Sigmoid colon (tissue), 4 donors: ENCODE measurements at regions not wholly inside any gene's neighbourhood (a gene's known extent, or its start where the extent isn't known, plus 50 kb on each side); places are given as distances from the start of the nearest gene placed in this dataset.

Experiments used
- EP300 ChIP-seq, 4 donors: sonication (generic); formaldehyde crosslinking; IDR thresholded peaks; one replicate each; pipeline ENCODE4 v1.6.1; 2017; ENCODE audit warnings: antibody characterized with exemption in 4 of 4
- POLR2A ChIP-seq, 2 donors: fragments of 450-650 bp; IDR thresholded peaks; one replicate each; pipeline ENCODE4 v1.6.1; 2016; ENCODE audit warnings: antibody characterized with exemption in 2 of 2, mild to moderate bottlenecking in 2 of 2, moderate library complexity in 2 of 2
- TF ChIP-seq, protein P1 (sequence below), 4 experiments: fragments of 450-650 bp in 3 of 4; fragments of 200-600 bp in 1 of 4; IDR thresholded peaks; one replicate each; pipeline ENCODE4 v1.5.1; 2016 to 2019; ENCODE audit warnings: antibody characterized with exemption in 4 of 4, mild to moderate bottlenecking in 3 of 4, moderate library complexity in 2 of 4

DNA sequence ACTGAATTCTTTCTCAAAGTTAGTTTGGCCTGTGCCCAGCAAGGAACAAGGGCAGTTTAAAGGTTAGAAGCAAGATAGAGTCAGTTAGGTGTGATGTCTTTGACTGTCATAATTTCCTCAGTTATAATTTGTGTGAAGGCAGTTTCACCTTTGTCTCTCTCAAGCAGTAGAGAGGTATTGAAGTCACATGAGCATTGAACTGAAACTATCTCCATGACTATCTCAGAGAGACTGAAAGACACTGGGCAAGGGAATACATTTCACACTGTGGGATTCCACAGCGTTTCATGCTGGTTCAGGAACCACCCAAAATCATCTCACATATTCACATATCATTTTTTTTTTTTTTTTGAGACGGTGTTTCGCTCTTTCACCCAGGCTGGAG is 366.1 kb downstream of the PREX1 start:
- TF ChIP-seq, protein P1, sequence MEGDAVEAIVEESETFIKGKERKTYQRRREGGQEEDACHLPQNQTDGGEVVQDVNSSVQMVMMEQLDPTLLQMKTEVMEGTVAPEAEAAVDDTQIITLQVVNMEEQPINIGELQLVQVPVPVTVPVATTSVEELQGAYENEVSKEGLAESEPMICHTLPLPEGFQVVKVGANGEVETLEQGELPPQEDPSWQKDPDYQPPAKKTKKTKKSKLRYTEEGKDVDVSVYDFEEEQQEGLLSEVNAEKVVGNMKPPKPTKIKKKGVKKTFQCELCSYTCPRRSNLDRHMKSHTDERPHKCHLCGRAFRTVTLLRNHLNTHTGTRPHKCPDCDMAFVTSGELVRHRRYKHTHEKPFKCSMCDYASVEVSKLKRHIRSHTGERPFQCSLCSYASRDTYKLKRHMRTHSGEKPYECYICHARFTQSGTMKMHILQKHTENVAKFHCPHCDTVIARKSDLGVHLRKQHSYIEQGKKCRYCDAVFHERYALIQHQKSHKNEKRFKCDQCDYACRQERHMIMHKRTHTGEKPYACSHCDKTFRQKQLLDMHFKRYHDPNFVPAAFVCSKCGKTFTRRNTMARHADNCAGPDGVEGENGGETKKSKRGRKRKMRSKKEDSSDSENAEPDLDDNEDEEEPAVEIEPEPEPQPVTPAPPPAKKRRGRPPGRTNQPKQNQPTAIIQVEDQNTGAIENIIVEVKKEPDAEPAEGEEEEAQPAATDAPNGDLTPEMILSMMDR (IDR thresholded peaks at IDR 0.05) = no peak
- TF ChIP-seq EP300 (IDR thresholded peaks at IDR 0.05) (no peak), POLR2A (IDR thresholded peaks at IDR 0.05) (no peak)
